Lower leg skin (tissue), 4 donors: ENCODE measurements at regions not wholly inside any gene's neighbourhood (a gene's known extent, or its start where the extent isn't known, plus 50 kb on each side); places are given as distances from the start of the nearest gene placed in this dataset.

ENCODE experiments used
- DNase-seq, 2 donors: peaks; one replicate each; pipeline ENCODE4 v3.0.0-alpha.2; 2019; ENCODE audit warnings: low spot score in 2 of 2
- H3K4me3 ChIP-seq: fragments of 200-600 bp; sonication (generic); 2 replicates; pipeline ENCODE4 v1.5.1; 2017; ENCODE audit warnings: mild to moderate bottlenecking, low read depth; ENCODE audit not compliant: poor library complexity, severe bottlenecking
- CTCF ChIP-seq, 3 donors: fragments of 450-650 bp; IDR thresholded peaks; one replicate each; pipeline ENCODE4 v1.5.1; 2016; ENCODE audit warnings: antibody characterized with exemption in 3 of 3, mild to moderate bottlenecking in 3 of 3, moderate library complexity in 2 of 3
- POLR2A ChIP-seq, 2 donors: fragments of 450-650 bp; IDR thresholded peaks; one replicate each; pipeline ENCODE4 v1.6.1; 2016 to 2017; ENCODE audit warnings: antibody characterized with exemption in 2 of 2, mild to moderate bottlenecking in 1 of 2, moderate library complexity in 1 of 2
- WGBS, 2 donors: methylation state at CpG; one replicate each; pipeline ENCODE4 v1.1.5; 2018; 5-methylcytosine and 5-hydroxymethylcytosine counted together
- intact Hi-C: fragments of 100-400 bp; cut with DNase I; formaldehyde crosslinking; loops from one replicate; pipeline ENCODE4 v1.15.0; 2023; ENCODE audit warnings: low total_unique reads

GRCh38 chrX:68991691-68992345, 163.0 kb downstream of the EFNB1 start:
- WGBS, 2 donors: 60 to 61% methylated on average over 3 of the region's 3 CpGs
- TF ChIP-seq POLR2A (IDR thresholded peaks at IDR 0.05) (no peak), CTCF (IDR thresholded peaks at IDR 0.05) (no peak)
- intact Hi-C loops: no loop called here

GRCh38 chrX:68990948-68991347, 162.1 kb downstream of the EFNB1 start:
- TF ChIP-seq POLR2A (IDR thresholded peaks at IDR 0.05): no peak
- TF ChIP-seq CTCF (IDR thresholded peaks at IDR 0.05): no peak
- no peak for DNase-seq
- WGBS, 2 donors: 83 to 100% methylated on average over 1 of the region's 1 CpG
- H3K4me3 ChIP-seq: no peak overlapping the region
- intact Hi-C loops: no loop called here

More at GRCh38 chrX:68991691-68992345, 163.0 kb downstream of the EFNB1 start:
- H3K4me3 ChIP-seq: no peak overlapping the region
- DNase-seq: peak in 1 of 2 donors; percentile 9

GRCh38 chrX:68989865-68990606, 161.2 kb downstream of the EFNB1 start:
- DNase-seq: no peak
- 52 to 66% methylated on average over 5 to 17 of the region's 17 CpGs for WGBS, 2 donors
- no peak for TF ChIP-seq POLR2A (IDR thresholded peaks at IDR 0.05)
- TF ChIP-seq CTCF (IDR thresholded peaks at IDR 0.05): no peak
- intact Hi-C loops: no loop called here
- no peak overlapping the region for H3K4me3 ChIP-seq

DNA sequence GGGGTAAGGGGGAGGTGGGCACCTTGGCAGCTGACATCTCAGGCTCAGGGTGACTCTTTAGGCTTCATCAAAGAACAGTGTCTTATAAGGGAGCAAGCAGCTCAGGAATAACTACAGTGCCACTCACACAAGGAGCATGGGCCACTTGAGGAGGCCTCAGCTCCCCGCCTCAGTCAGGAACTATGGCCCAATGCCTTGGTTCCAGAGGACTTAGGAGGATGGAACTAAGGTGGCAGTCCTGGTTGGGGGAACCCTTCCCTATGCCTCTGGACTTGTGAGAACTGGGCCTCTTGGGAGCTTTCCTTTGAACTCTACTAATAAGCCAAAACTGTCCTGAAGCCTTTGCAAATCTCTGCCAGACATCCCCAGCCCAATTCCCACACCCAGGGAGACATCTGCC, 160.6 kb downstream of the EFNB1 start:
- 92 to 100% methylated on average over 1 of the region's 1 CpG for WGBS, 2 donors
- no peak for TF ChIP-seq POLR2A (IDR thresholded peaks at IDR 0.05)
- TF ChIP-seq CTCF (IDR thresholded peaks at IDR 0.05): no peak
- intact Hi-C loops: no loop called here
- no peak overlapping the region for H3K4me3 ChIP-seq
- DNase-seq: no peak

GRCh38 chrX:68988865-68989264, 160.0 kb downstream of the EFNB1 start:
- DNase-seq: no peak
- no peak overlapping the region for H3K4me3 ChIP-seq
- TF ChIP-seq POLR2A (IDR thresholded peaks at IDR 0.05) (no peak), CTCF (IDR thresholded peaks at IDR 0.05) (no peak)
- WGBS, 2 donors: 79 to 83% methylated on average over 4 to 5 of the region's 5 CpGs
- intact Hi-C loops: no loop called here
